GM18498 (cell line): ENCODE measurements at regions not wholly inside any gene's neighbourhood (a gene's known extent, or its start where the extent isn't known, plus 50 kb on each side); places are given as distances from the start of the nearest gene placed in this dataset.
A peak's percentile ranks its signal among the peaks of the same experiment; 100 is the strongest.

ENCODE experiments used
- ATAC-seq: cut with Tn5 transposase; IDR thresholded peaks from one replicate; pipeline ENCODE4 v1.9.1; 2021; ENCODE audit warnings: mild to moderate bottlenecking, moderate library complexity; ENCODE audit not compliant: unreplicated experiment

DNA sequence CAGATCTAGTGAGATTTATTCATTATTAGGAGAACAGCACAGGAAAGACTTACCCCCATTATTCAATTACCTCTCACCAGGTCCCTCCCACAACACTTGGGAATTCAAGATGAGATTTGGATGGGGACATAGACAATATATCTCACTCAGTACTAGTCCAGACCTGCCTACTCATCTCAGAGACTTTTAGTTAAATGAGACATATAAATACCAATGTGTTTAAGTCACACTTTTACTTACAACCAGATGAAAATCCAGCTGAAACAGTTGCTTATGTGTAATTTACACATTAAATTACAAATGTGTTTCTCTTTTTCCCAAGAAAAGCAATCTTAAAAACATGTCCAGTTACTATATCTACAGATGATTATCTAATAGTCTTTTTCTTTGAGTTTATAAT lies 1145.6 kb downstream of the KCNT2 start:
- ATAC-seq, result no peak

DNA sequence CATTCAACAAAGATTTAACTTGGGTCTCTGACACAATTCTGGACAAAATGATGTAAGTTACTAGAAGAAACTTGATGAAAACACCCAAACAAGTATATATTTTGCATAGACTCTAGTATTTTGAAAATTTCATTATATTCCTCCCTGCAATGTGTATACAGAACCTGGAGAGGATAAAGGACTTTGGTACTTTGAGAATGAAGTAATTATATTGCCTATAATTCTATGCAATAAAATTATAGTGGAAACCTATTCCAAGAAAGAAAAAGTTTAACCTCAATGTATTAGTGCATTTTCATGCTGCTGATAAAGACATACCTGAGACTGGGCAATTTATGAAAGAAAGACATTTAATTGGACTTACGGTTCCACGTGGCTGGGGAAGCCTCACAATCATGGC lies 1146.1 kb downstream of the KCNT2 start:
- ATAC-seq, result no peak

DNA sequence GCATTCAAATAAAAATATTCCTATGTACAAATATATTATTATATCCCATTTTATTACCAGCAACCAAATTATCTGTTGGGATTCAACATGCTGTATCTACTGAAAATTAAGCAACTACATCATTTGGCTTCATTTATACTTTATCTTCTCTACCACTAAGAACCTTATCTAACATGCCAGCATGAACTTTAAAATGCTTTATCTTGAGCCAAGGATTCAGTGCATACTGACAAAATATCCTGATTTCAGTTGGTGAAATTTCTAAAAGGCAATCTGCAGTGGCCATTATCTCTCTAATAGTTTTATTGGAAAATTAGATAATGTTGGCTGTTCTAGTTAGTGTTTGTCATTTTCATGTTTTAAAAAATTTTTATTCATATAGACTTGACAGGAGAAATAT lies 1149.9 kb downstream of the KCNT2 start:
- no peak for ATAC-seq

DNA sequence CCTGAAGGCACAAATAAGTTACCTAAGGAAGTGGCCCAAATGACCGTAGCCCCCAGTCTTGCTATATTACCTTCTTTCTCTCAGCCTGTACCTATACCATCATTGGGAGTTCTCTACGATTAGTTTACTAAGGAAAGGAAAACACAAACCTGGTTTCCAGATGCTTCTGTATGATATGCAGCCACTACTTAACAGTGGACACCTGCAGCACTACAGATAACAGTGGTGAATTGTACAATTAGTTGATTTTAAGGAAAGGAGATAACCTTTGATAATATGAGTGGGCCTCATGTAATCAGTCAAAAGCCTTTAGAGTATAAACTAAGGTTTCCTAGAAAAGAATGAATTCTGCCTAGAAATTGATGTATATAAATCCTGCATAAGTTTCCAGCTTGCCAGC lies 1157.4 kb downstream of the KCNT2 start:
- ATAC-seq, result no peak

DNA sequence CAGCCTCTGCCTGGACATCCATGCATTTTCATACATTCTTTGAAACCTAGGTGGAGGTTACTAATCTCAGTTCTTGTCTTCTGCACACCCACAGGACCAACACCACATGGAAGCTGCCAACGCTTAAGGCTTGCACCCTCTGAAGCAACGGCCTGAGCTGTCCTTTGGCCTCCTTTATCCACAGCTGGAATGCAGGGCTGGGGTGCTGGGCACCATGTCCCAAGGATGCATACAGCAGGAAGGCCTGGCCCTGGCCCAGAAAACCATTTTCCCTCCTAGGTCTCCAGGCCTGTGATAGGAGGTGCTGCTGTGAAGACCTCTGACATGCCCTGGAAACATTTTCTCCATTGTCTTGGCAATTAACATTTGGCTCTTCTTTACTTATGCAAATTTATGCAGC lies 1168.6 kb downstream of the KCNT2 start:
- no peak for ATAC-seq

DNA sequence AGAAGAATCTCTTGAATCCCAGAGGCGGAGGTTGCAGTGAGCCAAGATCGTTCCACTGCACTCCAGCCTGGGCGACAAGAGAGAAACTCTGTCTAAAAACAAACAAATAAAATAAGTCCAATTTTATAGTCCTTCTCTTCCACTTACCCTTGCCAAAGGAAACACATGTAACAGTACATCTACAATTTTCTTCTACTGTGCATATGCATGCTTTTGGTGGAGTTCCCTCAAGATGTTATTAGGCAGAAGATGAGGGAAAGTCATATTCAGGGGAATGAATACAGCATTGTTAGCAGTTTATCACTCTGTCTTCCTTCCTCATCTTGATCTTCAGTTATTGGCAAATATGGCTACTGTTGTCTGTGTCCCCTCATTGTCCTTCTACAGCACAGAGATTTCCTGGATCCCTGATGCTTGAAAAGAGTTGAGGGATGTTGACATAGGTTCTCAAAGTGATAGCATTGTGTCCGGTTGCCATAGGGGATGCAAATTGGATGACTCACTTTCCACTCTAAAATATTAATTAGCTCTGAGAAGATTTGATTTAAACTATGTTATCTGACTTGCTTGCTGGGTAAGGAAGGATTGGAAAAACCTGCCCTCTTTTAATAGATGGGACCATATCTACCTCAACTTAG lies 1173.6 kb downstream of the KCNT2 start:
- ATAC-seq, result no peak

DNA sequence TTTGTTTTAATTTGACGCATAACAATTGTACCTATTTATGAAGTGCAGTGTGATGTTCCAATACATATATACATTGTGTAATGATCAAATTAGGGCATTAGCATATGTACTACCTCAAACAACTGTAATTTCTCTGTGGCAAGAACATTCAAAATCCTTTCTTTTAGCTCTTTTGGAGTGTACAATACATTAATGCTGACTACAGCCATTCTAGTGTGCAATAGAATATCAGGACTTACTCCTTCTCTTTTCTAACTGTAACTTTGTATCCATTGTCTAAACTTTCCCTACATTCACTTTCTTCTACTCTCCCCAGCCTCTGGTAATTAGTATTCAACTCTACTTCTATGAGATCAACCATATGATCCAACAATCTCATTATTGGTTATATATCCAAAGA lies 1177.4 kb downstream of the KCNT2 start:
- no peak for ATAC-seq

DNA sequence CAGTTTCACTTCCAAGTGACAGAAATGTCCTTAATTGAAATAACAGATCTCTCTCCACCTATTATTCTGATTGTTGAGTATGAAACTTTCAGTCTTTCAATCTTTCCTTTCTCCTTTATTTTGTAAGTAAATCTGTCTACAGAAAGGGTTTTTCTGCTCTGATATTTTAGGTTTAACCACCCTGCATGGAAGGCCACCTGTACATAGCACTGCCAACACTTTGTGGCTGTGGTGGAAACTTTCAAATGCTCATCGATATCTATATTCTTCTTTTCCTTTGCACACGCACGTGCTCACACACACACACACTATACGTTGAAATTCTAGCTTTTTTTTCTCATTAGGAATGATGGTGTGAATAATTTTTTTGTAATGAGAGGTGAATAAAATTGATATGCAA lies 1179.3 kb downstream of the KCNT2 start:
- ATAC-seq, result no peak

DNA sequence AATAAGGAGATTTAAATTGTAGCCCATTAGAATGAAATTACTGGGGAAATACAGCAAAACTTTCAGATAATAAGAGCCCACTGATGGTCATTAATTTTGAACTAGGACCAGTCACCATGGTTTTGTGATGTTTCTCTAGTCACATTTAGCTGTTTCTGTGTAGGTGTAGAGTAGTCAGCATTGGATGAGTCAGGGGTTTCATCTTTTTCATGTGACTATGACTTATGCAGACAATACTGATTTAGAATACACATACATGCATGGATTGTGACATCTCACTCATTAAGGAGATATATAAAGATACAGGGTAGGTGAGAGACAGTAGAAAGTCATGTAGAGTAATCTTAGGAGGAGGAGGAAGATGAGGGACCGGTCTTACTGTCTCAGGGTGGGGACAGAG lies 1192.7 kb downstream of the KCNT2 start:
- no peak for ATAC-seq

DNA sequence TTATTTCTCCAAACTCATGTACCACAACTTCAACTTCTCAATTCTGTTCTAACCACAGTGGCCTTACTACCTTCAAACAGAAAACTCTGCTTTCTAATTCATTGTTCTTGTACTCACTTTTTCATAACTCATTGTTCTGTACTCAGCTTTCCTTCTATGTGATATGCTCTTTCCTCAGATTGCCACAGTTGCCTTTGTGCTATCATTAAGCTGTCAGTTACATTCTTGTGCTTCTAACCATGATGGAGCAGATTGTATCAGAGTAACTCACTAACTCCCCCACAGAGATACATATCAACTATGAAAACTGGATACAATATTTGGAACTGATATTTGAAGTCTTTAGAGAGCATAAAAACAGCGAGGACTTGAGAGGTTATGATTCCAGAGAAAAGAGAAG lies 1213.7 kb downstream of the KCNT2 start:
- ATAC-seq, result no peak

DNA sequence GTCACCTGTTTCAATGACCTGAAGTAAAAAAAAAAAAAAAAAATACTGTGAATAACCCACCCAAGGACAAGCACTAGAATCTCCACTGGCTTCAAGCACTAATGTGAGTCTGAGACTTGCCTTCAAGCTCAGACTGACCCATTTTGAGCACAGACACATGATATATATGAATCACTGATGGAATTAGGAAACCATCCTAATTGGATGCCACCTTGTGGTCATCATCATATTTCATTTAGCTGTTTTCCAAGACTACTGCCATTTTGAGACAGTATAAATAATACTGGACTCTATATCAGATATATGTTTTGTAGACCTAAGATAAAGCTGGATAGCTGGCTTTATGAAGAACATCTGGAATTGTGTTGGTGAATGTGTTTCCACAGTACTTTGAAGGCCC lies 1232.0 kb downstream of the KCNT2 start:
- peak; percentile 45 for ATAC-seq

DNA sequence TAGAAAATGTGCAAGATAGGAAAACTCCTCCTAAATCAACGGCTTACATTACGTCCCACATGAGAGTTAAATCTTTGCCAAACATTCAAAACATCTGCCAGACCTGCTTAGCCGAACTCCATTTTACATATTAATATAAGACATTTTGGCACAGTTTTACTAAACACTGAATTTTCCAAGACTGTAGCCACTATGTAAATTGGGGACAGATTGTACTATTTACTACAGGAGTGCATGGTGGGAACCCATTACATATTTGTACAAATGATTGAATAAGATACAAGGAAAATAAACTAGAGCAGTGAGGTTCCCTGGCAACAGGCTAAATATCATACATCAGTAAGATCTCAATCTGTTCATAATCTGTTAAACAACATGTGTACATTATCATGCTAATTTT lies 1234.4 kb downstream of the KCNT2 start:
- no peak for ATAC-seq

DNA sequence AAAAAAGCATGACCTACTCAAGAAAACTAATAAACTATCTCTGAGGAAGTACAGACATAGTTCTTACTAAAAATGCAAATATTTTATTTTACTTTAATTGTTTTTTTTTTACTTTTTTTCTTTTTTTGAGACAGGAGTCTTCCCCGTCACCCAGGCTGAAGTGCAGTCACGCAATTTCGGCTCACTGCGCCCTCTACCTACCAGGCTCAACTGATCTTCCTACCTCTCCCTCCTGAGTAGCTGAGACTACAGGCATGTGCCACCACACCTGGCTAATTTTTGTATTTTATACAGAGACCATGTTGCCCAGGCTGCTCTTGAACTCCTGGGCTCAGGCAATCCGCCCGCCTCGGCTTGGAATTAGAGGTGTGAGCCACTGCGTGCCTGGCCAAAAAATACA lies 1263.1 kb downstream of the KCNT2 start:
- no peak for ATAC-seq

DNA sequence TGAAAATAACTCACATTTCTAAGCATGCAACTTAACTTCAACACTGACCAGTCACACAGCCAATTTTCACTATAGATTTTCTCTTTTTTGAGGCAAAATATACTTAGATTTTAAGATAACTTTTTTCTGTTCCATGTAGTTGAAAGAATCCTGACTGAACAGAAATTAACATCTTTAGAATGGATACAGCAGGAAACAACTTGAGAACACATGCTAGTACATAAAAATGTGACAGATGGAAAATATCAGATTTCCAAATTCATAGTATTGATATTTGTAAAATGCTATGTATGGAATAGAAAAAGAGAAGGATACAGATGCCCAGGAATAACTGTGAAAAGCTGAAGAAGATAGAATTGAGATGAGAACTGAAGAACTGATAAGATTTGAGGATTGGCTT lies 1270.6 kb downstream of the KCNT2 start:
- ATAC-seq, result no peak

DNA sequence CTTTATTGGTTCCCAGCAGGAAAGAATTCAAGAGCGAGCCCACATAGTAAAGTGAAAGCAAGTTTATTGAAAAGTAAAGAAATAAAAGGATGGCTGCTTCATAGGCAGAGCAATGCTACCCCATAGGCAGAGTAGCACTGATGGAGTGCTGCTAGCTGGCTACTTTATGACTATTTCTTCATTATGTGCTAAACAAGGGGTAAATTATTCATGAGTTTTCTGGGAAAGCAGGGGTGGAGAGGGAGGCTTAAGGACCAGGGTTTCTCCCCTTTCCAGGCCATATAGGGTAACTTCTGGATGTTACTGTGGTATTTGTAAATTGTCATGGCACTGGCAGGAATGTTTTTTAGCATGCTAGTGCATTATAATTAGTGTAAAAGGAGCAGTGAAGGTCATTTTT lies 1271.4 kb downstream of the KCNT2 start:
- no peak for ATAC-seq

DNA sequence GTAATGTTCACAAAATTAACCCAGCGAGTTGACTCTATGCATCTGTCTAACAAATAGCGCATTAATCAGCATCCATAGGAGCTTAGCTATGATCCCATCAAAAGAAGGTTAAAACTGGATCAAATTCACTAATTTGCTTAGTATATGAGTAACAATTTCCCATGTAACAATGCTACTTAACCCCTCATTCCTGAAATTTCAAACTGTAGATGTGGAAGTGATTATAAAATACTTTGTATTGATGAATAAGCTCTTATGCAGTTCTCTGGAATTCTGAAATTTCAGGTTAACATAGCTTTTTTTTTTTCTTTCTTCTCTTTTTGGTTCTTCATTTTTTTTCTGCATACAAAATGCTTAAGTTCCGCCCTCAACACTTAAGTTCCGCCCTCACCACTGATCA lies 1272.7 kb downstream of the KCNT2 start:
- ATAC-seq, result no peak

DNA sequence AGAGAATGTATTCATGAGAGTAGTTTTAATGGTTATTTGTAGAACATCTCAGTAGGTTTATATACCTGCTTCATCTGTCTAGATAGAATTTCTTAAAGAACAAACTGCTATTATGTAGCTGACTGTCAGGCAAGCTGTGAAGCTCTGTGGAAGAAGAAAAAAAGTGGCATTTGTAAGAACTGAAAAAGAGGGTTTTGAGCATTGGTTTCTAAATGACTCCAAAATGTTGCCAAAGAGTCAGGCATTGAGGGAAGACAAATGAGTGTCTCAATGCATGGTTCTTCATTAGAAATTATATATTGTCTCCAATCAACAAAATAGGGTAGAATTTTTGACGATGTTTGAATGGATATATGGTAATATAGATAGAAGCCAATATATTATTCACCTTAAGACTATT lies 1276.1 kb downstream of the KCNT2 start:
- ATAC-seq, result peak; percentile 68

DNA sequence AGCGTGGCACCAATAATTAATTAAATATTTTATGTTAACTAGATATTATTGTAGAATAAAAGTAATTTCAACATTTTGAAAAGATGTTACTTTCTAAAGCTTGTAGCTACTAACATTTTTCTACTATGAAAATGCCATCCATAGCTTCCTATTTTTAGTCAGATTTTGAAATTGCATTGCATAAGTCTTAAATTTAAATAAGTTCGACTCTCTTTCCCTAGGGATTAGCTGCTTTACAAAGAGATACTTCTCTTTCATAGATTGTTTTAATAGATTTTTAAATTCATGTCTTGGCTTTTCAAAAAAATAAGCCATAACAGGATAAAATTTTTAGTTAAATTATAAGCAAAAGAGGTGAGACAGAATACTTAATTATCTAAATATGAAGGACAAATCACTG lies 1279.6 kb downstream of the KCNT2 start:
- ATAC-seq, result no peak

DNA sequence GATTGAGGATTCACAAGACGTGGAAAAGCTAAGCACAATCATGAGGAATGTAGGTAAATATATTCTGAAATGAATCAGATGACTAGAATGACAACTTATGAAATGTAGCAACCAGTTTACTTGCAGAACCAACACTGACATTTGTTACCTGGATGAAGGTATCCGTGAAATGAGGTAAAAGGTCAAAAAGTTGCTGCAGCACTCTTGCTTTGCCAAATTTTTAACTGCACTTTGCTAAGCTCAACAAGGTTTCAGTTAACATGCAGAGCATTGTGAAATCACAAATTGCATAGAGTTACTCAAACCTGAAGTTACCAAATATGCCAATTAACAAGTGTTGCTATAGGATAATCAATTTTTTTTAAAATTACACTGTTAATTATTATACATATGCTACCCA lies 1280.1 kb downstream of the KCNT2 start:
- no peak for ATAC-seq

DNA sequence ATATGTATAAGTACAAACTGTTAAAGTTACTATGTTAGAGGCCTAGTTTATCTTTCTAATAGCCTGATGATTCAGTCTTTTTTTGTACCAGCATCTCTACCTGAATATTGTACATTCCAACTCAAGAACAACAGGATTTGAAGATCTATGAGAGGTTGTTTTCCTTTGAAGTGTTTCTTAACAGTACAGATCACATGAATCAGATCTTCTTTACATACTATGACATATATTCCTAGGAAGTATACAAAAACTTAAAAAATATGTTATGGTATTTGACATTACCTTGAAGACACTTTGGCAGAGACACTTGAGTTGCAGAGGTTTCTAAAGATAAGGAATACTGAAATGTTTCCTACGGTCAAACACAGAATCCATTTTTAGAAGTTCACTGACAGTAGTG lies 1280.9 kb downstream of the KCNT2 start:
- ATAC-seq, result no peak

DNA sequence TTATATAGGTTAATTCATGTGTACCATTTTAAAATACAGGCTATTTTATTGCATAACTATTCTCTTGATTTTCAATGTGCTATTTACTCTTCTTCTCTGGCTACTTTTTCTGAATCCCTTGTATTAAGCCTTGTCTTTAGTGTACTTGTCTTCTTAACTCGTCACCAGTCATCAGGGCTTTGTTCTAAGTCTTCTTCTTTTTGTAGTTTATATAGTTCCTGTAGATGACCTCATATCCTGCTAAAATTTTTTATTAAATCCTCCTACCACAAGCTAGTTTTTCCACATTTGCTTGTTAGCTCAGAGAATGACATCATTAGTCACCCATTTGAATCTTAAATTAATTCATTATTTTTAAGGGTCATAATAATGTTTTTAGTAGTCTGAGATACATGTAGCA lies 1281.9 kb downstream of the KCNT2 start:
- ATAC-seq, result no peak

DNA sequence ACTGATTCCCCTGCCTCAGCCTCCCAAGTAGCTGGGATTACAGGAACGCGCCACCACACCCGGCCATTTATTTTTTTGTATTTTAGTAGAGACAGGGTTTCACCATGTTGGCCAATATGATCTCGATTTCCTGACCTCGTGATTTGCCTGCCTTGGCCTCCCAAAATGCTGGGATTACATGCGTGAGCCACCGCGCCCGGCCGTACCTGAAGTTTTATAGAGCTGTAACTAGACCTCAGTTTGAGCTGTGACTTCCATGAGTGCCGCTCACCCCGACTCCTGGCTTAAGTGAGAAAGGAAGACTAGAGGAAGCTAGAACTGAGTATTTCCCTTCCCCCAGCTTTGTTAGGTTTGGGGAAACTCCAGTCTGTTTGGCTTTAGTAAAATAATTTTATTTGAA lies 1283.1 kb downstream of the KCNT2 start:
- no peak for ATAC-seq

DNA sequence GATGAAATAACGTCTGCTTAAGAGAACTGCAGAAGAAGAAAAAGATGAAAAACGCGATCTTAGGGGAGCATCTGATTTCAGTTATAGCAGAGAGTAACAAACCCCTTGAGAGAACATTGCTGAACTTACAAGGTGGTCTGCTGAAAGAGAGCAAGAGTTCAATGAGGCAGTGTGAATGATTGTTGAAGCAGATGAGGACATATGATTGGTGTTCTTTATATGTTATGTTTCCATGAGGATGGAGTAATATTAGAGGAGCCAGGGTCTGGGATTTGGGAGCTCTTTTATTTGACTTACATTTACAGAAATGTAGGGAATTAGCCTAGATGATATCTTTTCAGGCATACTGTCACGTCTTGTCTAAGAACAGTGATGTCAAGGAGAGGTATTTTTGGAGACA lies 1302.0 kb downstream of the KCNT2 start:
- ATAC-seq, result no peak

DNA sequence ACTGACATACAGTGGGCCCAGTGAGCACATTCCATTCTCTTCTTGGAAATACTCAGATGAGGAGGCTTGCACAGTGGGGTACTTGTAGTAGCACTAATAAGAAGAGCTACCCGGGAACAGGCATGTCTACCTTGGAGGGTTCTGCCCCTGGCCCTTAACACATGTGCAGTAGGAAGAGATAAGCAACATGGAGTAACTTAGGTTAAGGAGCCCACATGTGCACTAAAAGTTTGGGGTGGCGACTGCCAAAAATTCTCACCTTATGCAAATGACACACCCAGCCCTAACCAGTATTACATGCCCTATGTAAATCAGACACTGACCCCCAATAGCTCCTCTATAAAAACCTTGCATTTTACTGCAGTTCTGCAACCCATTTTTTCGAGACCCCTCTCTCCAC lies 1313.3 kb downstream of the KCNT2 start:
- ATAC-seq, result no peak
